ENCODE measurements at regions not wholly inside any gene's neighbourhood (a gene's known extent, or its start where the extent isn't known, plus 50 kb on each side); places are given as distances from the start of the nearest gene placed in this dataset.

- TF ChIP-seq CTCF (IDR thresholded peaks at IDR 0.05), result no peak
- no peak for TF ChIP-seq REST (IDR thresholded peaks at IDR 0.05; ENCODE audit: insufficient read depth in 1 of 2, low read depth in 2 of 2, low read length in 1 of 2)
- TF ChIP-seq POLR2AphosphoS5 (IDR thresholded peaks at IDR 0.05; ENCODE audit: low read depth, low read length), result no peak
- no peak for TF ChIP-seq SIN3A (IDR thresholded peaks at IDR 0.05; ENCODE audit: borderline replicate concordance, insufficient read depth, low read depth, low read length)
- no peak for TF ChIP-seq TCF7L2 (IDR thresholded peaks at IDR 0.05; ENCODE audit: low read depth, low read length)
Measured at GRCh38 chr5:74993743-74994142, 58.6 kb downstream of the GCNT4 start.
